ENCODE measurements at regions not wholly inside any gene's neighbourhood (a gene's known extent, or its start where the extent isn't known, plus 50 kb on each side); places are given as distances from the start of the nearest gene placed in this dataset.
A peak's percentile ranks its signal among the peaks of the same experiment; 100 is the strongest.

GRCh38 chr15:68875377-68876116, 54.8 kb upstream of the SPESP1 start (continued):
- TF ChIP-seq ZSCAN20 (CRISPR knock-in tag; IDR thresholded peaks at IDR 0.05; ENCODE audit: borderline replicate concordance) (no peak), ZNF546 (CRISPR knock-in tag; conservative IDR thresholded peaks at IDR 0.05) (no peak), RBM39 (IDR thresholded peaks at IDR 0.05; ENCODE audit: low read depth, low read length, poor library complexity, severe bottlenecking) (no peak), SNAPC4 (CRISPR knock-in tag; IDR thresholded peaks at IDR 0.05) (no peak), ZNF597 (CRISPR knock-in tag; IDR thresholded peaks at IDR 0.05) (no peak), THAP9 (CRISPR knock-in tag; IDR thresholded peaks at IDR 0.05; ENCODE audit: borderline replicate concordance) (0 out of 2 replicates have a peak, but pooled peaks have one; percentile 36), KDM2A (CRISPR knock-in tag; IDR thresholded peaks at IDR 0.05; ENCODE audit: borderline replicate concordance, low read depth) (no peak), HNF4A (CRISPR knock-in tag; IDR thresholded peaks at IDR 0.05) (peak; percentile 65), HNF1B (CRISPR knock-in tag; IDR thresholded peaks at IDR 0.05) (peak; percentile 58), CTCF (CRISPR knock-in tag; IDR thresholded peaks at IDR 0.05) (peak; percentile 94), HDAC1 (CRISPR knock-in tag; IDR thresholded peaks at IDR 0.05) (0 out of 2 replicates have a peak, but pooled peaks have one; percentile 20), NFKBIZ (CRISPR knock-in tag; IDR thresholded peaks at IDR 0.05) (no peak), HNRNPUL1 (IDR thresholded peaks at IDR 0.05; ENCODE audit: low read depth, low read length) (no peak)
